Stimulated activated CD4-positive, alpha-beta T cell treated with anti-CD3 and anti-CD28 coated beads, Interleukin-1b, Interleukin-23, amount 100 ng/mL, for 4 hours (primary cell): ENCODE measurements at regions not wholly inside any gene's neighbourhood (a gene's known extent, or its start where the extent isn't known, plus 50 kb on each side); places are given as distances from the start of the nearest gene placed in this dataset.

ENCODE experiments used
- DNase-seq, 2 donors: peaks; one replicate each; pipeline ENCODE4 v3.0.0-alpha.2; 2020; ENCODE audit warnings: low read depth in 2 of 2

GRCh38 chr13:40476175-40476958 lies 190.1 kb downstream of the FOXO1 start:
- no peak for DNase-seq

GRCh38 chr13:40477623-40478608 lies 188.5 kb downstream of the FOXO1 start:
- DNase-seq = no peak

GRCh38 chr13:40478775-40479174 lies 187.7 kb downstream of the FOXO1 start:
- DNase-seq = no peak

GRCh38 chr13:40479196-40479845 lies 187.1 kb downstream of the FOXO1 start:
- DNase-seq = no peak

- DNase-seq = no peak
Observed at GRCh38 chr13:40480012-40480914, 186.2 kb downstream of the FOXO1 start.

- no peak for DNase-seq
Observed at GRCh38 chr13:40480915-40481516, 185.4 kb downstream of the FOXO1 start.

GRCh38 chr13:40483601-40484000 lies 182.8 kb downstream of the FOXO1 start:
- no peak for DNase-seq

GRCh38 chr13:40484101-40484800 lies 182.2 kb downstream of the FOXO1 start:
- DNase-seq = no peak

- DNase-seq = no peak
Observed at GRCh38 chr13:40484974-40485373, 181.5 kb downstream of the FOXO1 start.

GRCh38 chr13:40485611-40486517 lies 180.6 kb downstream of the FOXO1 start:
- peak; percentile 37 to 49 for DNase-seq

- DNase-seq = no peak
Observed at GRCh38 chr13:40486518-40487163, 179.8 kb downstream of the FOXO1 start.

- DNase-seq = no peak
Observed at GRCh38 chr13:40488869-40489391, 177.5 kb downstream of the FOXO1 start.

- DNase-seq = peak in 1 of 2 donors; percentile 30
Observed at GRCh38 chr13:40490086-40490758, 176.2 kb downstream of the FOXO1 start.

GRCh38 chr13:40492511-40492910 lies 173.9 kb downstream of the FOXO1 start:
- no peak for DNase-seq

- DNase-seq = no peak
Observed at GRCh38 chr13:40494513-40494912, 171.9 kb downstream of the FOXO1 start.

- DNase-seq = no peak
Observed at GRCh38 chr13:40494946-40495620, 171.4 kb downstream of the FOXO1 start.

- no peak for DNase-seq
Observed at GRCh38 chr13:40495621-40496001, 170.8 kb downstream of the FOXO1 start.
